Osteoblast (primary cell): ENCODE measurements at regions not wholly inside any gene's neighbourhood (a gene's known extent, or its start where the extent isn't known, plus 50 kb on each side); places are given as distances from the start of the nearest gene placed in this dataset.

Experiments
- DNase-seq: peaks from one replicate; pipeline ENCODE4 v3.0.0; 2011; ENCODE audit warnings: low spot score, mixed read lengths; ENCODE audit not compliant: insufficient read length; ENCODE audit errors: missing footprints
- H2AFZ ChIP-seq: 2 replicates; pipeline ENCODE4 v1.6.0; 2011; ENCODE audit warnings: mild to moderate bottlenecking, low read length
- H3K27ac ChIP-seq: 2 replicates; pipeline ENCODE4 v1.5.1; 2011; ENCODE audit warnings: mild to moderate bottlenecking, low read depth, low read length, moderate library complexity
- H3K27me3 ChIP-seq: 2 replicates; pipeline ENCODE4 v1.6.0; 2012; ENCODE audit warnings: mild to moderate bottlenecking, control low read depth, inconsistent platforms, low read length, moderate library complexity; ENCODE audit not compliant: insufficient read depth
- H3K36me3 ChIP-seq: 2 replicates; pipeline ENCODE4 v1.5.1; 2011; ENCODE audit warnings: mild to moderate bottlenecking, low read length, control low read depth, moderate library complexity; ENCODE audit not compliant: insufficient read depth
- H3K4me1 ChIP-seq: 2 replicates; pipeline ENCODE4 v1.5.1; 2011; ENCODE audit warnings: mild to moderate bottlenecking, low read length, control low read depth, moderate library complexity; ENCODE audit not compliant: insufficient read depth
- H3K4me2 ChIP-seq: 2 replicates; pipeline ENCODE4 v1.6.0; 2011; ENCODE audit warnings: mild to moderate bottlenecking, low read length; ENCODE audit not compliant: insufficient read depth
- H3K4me3 ChIP-seq: fragments of 200-600 bp; sonication (generic); 3 replicates; pipeline ENCODE4 v1.5.1; 2012; ENCODE audit warnings: mild to moderate bottlenecking, low read length, inconsistent platforms; ENCODE audit not compliant: insufficient read depth
- H3K79me2 ChIP-seq: 2 replicates; pipeline ENCODE4 v1.6.0; 2012; ENCODE audit warnings: mild to moderate bottlenecking, low read length, control low read depth, inconsistent platforms; ENCODE audit not compliant: insufficient read depth
- H3K9me3 ChIP-seq: 2 replicates; pipeline ENCODE4 v1.5.1; 2011; ENCODE audit warnings: low read depth, low read length, control low read depth
- H4K20me1 ChIP-seq: 2 replicates; pipeline ENCODE4 v1.6.0; 2012; ENCODE audit warnings: mild to moderate bottlenecking, low read length, control low read depth; ENCODE audit not compliant: insufficient read depth
- TF ChIP-seq, protein P1 (sequence below): IDR thresholded peaks from 2 replicates; pipeline ENCODE4 v1.5.1; 2011; ENCODE audit warnings: mild to moderate bottlenecking, low read depth, low read length, moderate library complexity; ENCODE audit errors: extremely low read depth

DNA sequence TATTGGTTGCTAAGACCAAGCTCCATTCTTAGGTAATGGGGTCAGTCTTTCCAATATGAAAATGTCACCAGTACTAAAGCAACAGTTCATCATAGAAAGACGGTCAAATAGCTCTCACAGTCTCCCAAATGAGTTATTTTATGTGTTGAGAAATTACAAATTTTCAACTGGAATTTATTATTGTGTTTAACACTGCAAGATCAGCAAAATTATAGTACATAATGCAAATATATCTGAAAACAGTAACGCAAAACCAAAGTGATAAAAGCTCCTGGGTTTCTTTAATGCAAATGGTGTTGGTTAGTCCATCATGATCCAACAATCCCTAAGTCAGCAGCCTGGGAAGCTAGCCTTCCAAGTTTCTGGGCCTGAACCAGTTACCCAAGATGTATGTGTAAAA, 61.5 kb upstream of the EGFL6 start:
- no peak for DNase-seq
- no peaks in the 10 kb centered on the region for H3K9me3 ChIP-seq
- H4K20me1 ChIP-seq: no peaks in the 10 kb centered on the region
- no peak overlapping the region for H3K4me2 ChIP-seq
- no peaks in the 10 kb centered on the region for H3K36me3 ChIP-seq
- H3K4me3 ChIP-seq: no peak overlapping the region
- no peak overlapping the region for H3K27ac ChIP-seq
- H3K4me1 ChIP-seq: no peaks in the 10 kb centered on the region
- H3K27me3 ChIP-seq: peaks cover 5% of the 10 kb centered on the region
- H2AFZ ChIP-seq: no peak overlapping the region
- H3K79me2 ChIP-seq: no peaks in the 10 kb centered on the region
- TF ChIP-seq, protein P1, sequence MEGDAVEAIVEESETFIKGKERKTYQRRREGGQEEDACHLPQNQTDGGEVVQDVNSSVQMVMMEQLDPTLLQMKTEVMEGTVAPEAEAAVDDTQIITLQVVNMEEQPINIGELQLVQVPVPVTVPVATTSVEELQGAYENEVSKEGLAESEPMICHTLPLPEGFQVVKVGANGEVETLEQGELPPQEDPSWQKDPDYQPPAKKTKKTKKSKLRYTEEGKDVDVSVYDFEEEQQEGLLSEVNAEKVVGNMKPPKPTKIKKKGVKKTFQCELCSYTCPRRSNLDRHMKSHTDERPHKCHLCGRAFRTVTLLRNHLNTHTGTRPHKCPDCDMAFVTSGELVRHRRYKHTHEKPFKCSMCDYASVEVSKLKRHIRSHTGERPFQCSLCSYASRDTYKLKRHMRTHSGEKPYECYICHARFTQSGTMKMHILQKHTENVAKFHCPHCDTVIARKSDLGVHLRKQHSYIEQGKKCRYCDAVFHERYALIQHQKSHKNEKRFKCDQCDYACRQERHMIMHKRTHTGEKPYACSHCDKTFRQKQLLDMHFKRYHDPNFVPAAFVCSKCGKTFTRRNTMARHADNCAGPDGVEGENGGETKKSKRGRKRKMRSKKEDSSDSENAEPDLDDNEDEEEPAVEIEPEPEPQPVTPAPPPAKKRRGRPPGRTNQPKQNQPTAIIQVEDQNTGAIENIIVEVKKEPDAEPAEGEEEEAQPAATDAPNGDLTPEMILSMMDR: no peak

DNA sequence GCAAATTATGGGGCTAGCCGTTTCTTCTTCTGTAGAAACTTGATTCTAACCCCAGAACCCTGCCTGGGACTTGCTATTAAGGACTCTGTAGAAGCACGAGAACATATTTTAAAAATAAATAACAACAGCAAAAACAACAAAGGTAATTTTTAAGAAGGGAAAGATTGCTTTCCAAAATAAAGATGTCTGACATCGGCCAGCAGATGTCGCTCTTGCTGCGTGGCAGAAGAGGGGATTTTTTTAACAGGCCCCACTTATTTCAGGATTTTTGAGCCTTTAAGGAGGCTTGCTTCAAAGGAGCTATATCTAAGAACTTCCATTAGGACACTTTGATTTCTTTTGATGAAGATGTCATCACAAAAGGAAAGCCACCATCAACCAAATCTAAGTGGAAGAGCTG, 62.8 kb upstream of the EGFL6 start:
- no peaks in the 10 kb centered on the region for H3K4me1 ChIP-seq
- H3K4me3 ChIP-seq: no peak overlapping the region
- H4K20me1 ChIP-seq: no peaks in the 10 kb centered on the region
- no peak overlapping the region for H3K27ac ChIP-seq
- peak; percentile 80 for DNase-seq
- no peaks in the 10 kb centered on the region for H3K36me3 ChIP-seq
- no peak overlapping the region for H2AFZ ChIP-seq
- H3K27me3 ChIP-seq: peaks cover 5% of the 10 kb centered on the region
- TF ChIP-seq, protein P1: peak; percentile 86
- H3K9me3 ChIP-seq: no peaks in the 10 kb centered on the region
- H3K79me2 ChIP-seq: no peaks in the 10 kb centered on the region
- no peak overlapping the region for H3K4me2 ChIP-seq

DNA sequence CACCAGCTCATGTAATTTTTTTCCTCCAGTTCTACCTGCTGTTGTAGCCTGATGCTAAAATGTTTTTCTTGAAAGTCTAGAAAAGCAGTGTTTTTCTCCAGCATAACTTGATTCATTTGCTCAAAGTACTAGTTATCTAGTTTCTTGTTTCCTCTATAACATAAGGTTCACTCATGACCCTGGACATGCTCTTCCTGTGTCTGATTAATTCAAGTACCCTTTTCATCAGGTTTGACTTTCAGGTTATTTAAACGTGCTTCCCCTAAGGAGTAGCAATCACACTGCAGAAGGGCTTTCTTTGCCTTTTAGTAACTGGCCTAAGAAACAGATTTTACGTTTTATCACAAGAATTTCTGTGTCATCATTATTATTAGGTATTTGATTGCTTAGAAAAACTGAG, 66.8 kb upstream of the EGFL6 start:
- Histone ChIP-seq H4K20me1 (no peaks in the 10 kb centered on the region), H3K36me3 (no peaks in the 10 kb centered on the region), H3K4me1 (no peaks in the 10 kb centered on the region), H3K9me3 (no peaks in the 10 kb centered on the region), H2AFZ (no peak overlapping the region), H3K27me3 (peaks cover 4% of the 10 kb centered on the region), H3K4me2 (no peak overlapping the region), H3K79me2 (no peaks in the 10 kb centered on the region), H3K4me3 (no peak overlapping the region), H3K27ac (no peak overlapping the region)
- TF ChIP-seq, protein P1: no peak
- DNase-seq: no peak

DNA sequence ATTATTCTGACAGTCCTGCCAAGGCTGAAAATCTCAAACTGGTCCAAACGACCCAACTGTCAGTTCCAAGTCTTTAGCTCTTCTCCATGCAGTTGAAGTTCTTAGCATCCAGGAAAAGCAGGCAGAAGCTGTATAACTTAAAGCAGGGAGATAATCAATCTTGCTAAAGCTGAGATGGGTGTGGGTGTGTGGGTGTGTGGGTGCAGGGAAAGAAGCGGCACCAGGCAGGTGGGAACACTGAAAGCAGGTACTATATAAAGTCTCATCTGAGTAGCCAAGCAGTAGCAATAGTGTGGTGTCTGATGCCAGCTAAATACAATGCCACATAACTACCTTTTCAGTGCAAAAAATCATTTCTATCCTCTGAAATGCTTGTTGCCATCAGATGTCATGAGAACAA, 69.7 kb upstream of the EGFL6 start:
- H3K36me3 ChIP-seq: no peaks in the 10 kb centered on the region
- H4K20me1 ChIP-seq: no peaks in the 10 kb centered on the region
- no peaks in the 10 kb centered on the region for H3K9me3 ChIP-seq
- H3K27me3 ChIP-seq: peaks cover 8% of the 10 kb centered on the region
- no peak overlapping the region for H2AFZ ChIP-seq
- H3K4me3 ChIP-seq: no peak overlapping the region
- no peak for DNase-seq
- no peak overlapping the region for H3K27ac ChIP-seq
- H3K79me2 ChIP-seq: no peaks in the 10 kb centered on the region
- H3K4me1 ChIP-seq: no peaks in the 10 kb centered on the region
- no peak overlapping the region for H3K4me2 ChIP-seq
- TF ChIP-seq, protein P1: no peak
